HepG2 (cell line): ENCODE measurements at regions not wholly inside any gene's neighbourhood (a gene's known extent, or its start where the extent isn't known, plus 50 kb on each side); places are given as distances from the start of the nearest gene placed in this dataset.

Experiments used
- LCORL ChIP-seq, 2 experiments: fragments of 450-650 bp in 1 of 2; sonication (generic) in 1 of 2; formaldehyde crosslinking in 1 of 2; IDR thresholded peaks; 2 replicates each; pipeline versions ENCODE4 v1.5.0 to v1.6.1; 2017 to 2020; ENCODE audit warnings: antibody characterized with exemption in 1 of 2, missing genetic modification reagents in 1 of 2
- MAF1 ChIP-seq: sonication (generic); formaldehyde crosslinking; IDR thresholded peaks from 2 replicates; pipeline ENCODE4 v1.5.0; 2020; ENCODE audit warnings: missing genetic modification reagents, borderline replicate concordance
- SMARCC2 ChIP-seq: fragments of 450-650 bp; IDR thresholded peaks from 2 replicates; pipeline ENCODE4 v1.6.1; 2017; ENCODE audit warnings: antibody characterized with exemption, mild to moderate bottlenecking
- SRSF4 ChIP-seq: fragments of 200-400 bp; formaldehyde crosslinking; IDR thresholded peaks from one replicate; pipeline ENCODE4 v1.6.1; 2018; ENCODE audit warnings: mild to moderate bottlenecking, low read depth, low read length, moderate library complexity; ENCODE audit not compliant: poor library complexity, severe bottlenecking
- ZNF138 ChIP-seq: sonication (generic); formaldehyde crosslinking; IDR thresholded peaks from 2 replicates; pipeline ENCODE4 v1.5.0; 2020; ENCODE audit warnings: mild to moderate bottlenecking, low read depth, missing genetic modification reagents
- ZNF766 ChIP-seq: sonication (generic); formaldehyde crosslinking; IDR thresholded peaks from 2 replicates; pipeline ENCODE4 v1.5.0; 2020; ENCODE audit warnings: missing genetic modification reagents, borderline replicate concordance
- TF ChIP-seq, protein P1 (sequence below): sonication (generic); formaldehyde crosslinking; IDR thresholded peaks from 2 replicates; pipeline ENCODE4 v1.5.0; 2020; ENCODE audit warnings: mild to moderate bottlenecking, missing genetic modification reagents, moderate library complexity

DNA sequence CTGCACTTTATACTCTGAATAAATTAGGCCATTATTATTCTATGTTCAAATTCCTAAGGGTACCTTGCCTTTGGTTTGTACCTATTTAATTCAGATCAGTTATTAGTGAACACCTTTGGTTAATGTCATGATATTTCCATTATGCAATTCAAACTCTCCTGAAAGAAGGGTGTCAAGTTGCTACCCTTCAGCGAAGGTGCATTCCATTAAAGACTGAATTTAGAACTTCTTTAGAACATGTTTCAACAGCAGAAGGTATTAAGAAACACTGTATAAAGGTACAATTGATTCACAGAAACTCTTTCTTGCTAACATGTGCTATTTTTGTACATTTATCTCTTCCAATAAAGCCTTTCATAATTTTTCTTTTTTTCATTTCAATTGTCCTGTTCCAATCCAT is 1545.4 kb upstream of the PCDH10 start:
- no peak for TF ChIP-seq SMARCC2
- no peak for TF ChIP-seq ZNF138 (CRISPR knock-in tag)
- no peak for TF ChIP-seq LCORL (IDR thresholded peaks at IDR 0.05)
- TF ChIP-seq LCORL (CRISPR knock-in tag; IDR thresholded peaks at IDR 0.05): no peak
- no peak for TF ChIP-seq ZNF766 (CRISPR knock-in tag)
- TF ChIP-seq, protein P1, sequence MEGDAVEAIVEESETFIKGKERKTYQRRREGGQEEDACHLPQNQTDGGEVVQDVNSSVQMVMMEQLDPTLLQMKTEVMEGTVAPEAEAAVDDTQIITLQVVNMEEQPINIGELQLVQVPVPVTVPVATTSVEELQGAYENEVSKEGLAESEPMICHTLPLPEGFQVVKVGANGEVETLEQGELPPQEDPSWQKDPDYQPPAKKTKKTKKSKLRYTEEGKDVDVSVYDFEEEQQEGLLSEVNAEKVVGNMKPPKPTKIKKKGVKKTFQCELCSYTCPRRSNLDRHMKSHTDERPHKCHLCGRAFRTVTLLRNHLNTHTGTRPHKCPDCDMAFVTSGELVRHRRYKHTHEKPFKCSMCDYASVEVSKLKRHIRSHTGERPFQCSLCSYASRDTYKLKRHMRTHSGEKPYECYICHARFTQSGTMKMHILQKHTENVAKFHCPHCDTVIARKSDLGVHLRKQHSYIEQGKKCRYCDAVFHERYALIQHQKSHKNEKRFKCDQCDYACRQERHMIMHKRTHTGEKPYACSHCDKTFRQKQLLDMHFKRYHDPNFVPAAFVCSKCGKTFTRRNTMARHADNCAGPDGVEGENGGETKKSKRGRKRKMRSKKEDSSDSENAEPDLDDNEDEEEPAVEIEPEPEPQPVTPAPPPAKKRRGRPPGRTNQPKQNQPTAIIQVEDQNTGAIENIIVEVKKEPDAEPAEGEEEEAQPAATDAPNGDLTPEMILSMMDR: no peak
- TF ChIP-seq MAF1 (CRISPR knock-in tag): no peak
- no peak for TF ChIP-seq SRSF4
